ENCODE measurements at regions not wholly inside any gene's neighbourhood (a gene's known extent, or its start where the extent isn't known, plus 50 kb on each side); places are given as distances from the start of the nearest gene placed in this dataset.

DNA sequence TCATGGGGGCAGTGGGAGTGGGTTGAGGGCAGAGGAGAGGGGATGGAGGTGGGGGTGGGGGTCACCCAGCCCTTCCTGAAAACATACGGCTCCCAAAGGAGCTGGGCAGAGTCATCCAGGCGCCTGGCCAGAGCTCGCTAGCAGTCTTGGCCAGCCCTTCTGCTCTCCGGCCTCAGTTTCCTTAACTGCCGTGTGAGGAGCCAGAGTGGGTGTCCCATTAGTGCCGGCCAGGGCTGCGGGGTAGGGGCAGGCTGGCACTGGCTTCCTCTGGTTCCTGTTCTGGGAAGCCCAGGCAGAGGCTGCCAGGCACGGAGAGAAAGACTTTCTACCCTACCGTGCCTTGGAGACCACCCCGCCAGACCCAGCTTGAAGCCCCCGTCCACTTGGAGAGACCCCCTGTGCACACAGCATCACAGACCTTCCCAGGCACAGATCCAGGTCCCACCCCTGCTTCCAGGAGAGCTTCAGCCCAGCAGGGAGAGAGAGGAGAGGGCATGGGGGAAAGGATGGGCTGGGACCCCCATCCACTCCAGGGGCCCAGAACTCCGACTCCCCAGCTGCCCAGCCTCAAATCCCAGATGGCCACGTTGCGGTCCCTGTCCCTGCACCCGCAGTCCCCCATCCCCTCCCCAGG lies 93.3 kb downstream of the RFLNA start:
- no peak for TF ChIP-seq CTCF (conservative IDR thresholded peaks at IDR 0.05 in 1 of 2, IDR thresholded peaks at IDR 0.05 in 1 of 2; ENCODE audit: low read depth in 1 of 2, low read length in 2 of 2)
- TF ChIP-seq EZH2 (IDR thresholded peaks at IDR 0.05; ENCODE audit: low read length, missing control alignments): no peak

Measured in fibroblast of lung (primary cell).